ENCODE measurements at regions not wholly inside any gene's neighbourhood (a gene's known extent, or its start where the extent isn't known, plus 50 kb on each side); places are given as distances from the start of the nearest gene placed in this dataset.

GRCh38 chr7:118013252-118014010 lies 140.2 kb upstream of the CTTNBP2 start:
- TF ChIP-seq CTCF (IDR thresholded peaks at IDR 0.05) (no peak), POLR2A (IDR thresholded peaks at IDR 0.05) (no peak)
